Lower lobe of right lung (tissue), 2 donors: ENCODE measurements at regions not wholly inside any gene's neighbourhood (a gene's known extent, or its start where the extent isn't known, plus 50 kb on each side); places are given as distances from the start of the nearest gene placed in this dataset.
A peak's percentile ranks its signal among the peaks of the same experiment; 100 is the strongest.
"Not testable (repeated sequence)": the region's sequence is repeated elsewhere in the genome, so short reads cannot be mapped to it uniquely, and the experiment has no call there.

Experiments used
- ATAC-seq, 2 donors: fragments of 200-7000 bp; cut with Tn5 transposase; one replicate each; pipeline ENCODE4 v1.9.1; 2020 to 2022; ENCODE audit warnings: mild to moderate bottlenecking in 2 of 2, moderate library complexity in 2 of 2
- DNase-seq: peaks from one replicate; pipeline ENCODE4 v3.0.0-alpha.2; 2020
- H3K27ac ChIP-seq: fragments of 200-600 bp; one replicate; pipeline ENCODE4 v1.8.0; 2022
- H3K27me3 ChIP-seq: fragments of 200-600 bp; one replicate; pipeline ENCODE4 v1.8.0; 2022; ENCODE audit warnings: low read depth
- H3K36me3 ChIP-seq: fragments of 200-600 bp; one replicate; pipeline ENCODE4 v1.8.0; 2022; ENCODE audit warnings: mild to moderate bottlenecking
- H3K4me1 ChIP-seq: fragments of 200-600 bp; one replicate; pipeline ENCODE4 v1.8.0; 2022
- H3K4me3 ChIP-seq: fragments of 200-600 bp; one replicate; pipeline ENCODE4 v1.8.0; 2022; ENCODE audit warnings: mild to moderate bottlenecking
- H3K9me3 ChIP-seq: fragments of 200-600 bp; one replicate; pipeline ENCODE4 v1.8.0; 2022
- intact Hi-C: fragments of 100-400 bp; cut with DNase I; formaldehyde crosslinking; loops from one replicate; pipeline ENCODE4 v1.11.0; 2022
- TF ChIP-seq, protein P1 (sequence below): fragments of 200-600 bp; IDR thresholded peaks from one replicate; pipeline ENCODE4 v1.8.0; 2022; ENCODE audit warnings: antibody characterized with exemption, mild to moderate bottlenecking
- donor health status: DM: no; HTN: yes; CAD: no; lungs with severe emphysema.

DNA sequence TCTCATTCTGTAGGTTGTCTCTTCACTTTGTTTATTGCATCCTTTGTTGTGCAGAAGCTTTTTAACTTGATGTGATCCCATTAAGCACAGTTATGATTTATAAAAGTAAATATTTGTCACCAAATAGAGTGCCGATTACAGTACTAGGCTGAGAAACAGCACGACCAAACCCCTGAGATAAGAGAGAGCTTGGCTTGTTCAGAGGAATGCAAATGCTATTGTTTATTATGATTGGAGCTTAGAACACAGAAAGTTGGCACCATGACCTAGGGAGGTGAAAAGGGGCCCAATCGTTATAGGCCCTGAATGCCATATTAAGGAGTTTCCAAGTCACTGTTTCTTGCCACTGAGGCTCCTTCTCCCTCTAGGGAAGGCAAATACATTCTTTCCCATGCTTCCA, 214.9 kb downstream of the KITLG start:
- no peaks in the 10 kb centered on the region for H3K4me1 ChIP-seq
- DNase-seq (no peak), ATAC-seq (no peak)
- intact Hi-C loops = no loop called here
- no peaks in the 10 kb centered on the region for H3K36me3 ChIP-seq
- TF ChIP-seq, protein P1, sequence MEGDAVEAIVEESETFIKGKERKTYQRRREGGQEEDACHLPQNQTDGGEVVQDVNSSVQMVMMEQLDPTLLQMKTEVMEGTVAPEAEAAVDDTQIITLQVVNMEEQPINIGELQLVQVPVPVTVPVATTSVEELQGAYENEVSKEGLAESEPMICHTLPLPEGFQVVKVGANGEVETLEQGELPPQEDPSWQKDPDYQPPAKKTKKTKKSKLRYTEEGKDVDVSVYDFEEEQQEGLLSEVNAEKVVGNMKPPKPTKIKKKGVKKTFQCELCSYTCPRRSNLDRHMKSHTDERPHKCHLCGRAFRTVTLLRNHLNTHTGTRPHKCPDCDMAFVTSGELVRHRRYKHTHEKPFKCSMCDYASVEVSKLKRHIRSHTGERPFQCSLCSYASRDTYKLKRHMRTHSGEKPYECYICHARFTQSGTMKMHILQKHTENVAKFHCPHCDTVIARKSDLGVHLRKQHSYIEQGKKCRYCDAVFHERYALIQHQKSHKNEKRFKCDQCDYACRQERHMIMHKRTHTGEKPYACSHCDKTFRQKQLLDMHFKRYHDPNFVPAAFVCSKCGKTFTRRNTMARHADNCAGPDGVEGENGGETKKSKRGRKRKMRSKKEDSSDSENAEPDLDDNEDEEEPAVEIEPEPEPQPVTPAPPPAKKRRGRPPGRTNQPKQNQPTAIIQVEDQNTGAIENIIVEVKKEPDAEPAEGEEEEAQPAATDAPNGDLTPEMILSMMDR = no peak
- H3K27ac ChIP-seq = peak overlapping the region; percentile 0
- no peaks in the 10 kb centered on the region for H3K9me3 ChIP-seq
- no peak overlapping the region for H3K4me3 ChIP-seq
- no peaks in the 10 kb centered on the region for H3K27me3 ChIP-seq

DNA sequence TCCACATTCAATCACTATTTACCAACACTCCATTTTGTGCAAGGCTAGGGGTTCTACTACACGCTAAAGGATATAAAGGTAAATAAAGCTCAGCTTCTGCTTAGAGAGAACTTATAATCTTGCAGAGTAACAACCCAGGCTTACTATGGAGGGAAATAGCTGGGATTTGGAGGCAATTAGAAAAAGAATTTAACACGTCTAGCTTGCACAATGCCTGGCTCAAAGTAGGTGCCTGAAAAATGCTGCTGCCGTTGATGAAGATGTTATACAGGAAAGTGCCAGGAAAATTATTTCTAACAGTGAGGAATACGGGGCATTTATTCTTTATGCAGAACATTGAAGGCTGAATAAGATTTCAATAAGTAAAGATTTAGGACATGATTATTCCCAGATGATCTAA, 214.2 kb downstream of the KITLG start:
- Histone ChIP-seq H3K36me3 (no peaks in the 10 kb centered on the region), H3K4me3 (no peak overlapping the region), H3K9me3 (no peaks in the 10 kb centered on the region), H3K27ac (no peak overlapping the region), H3K4me1 (no peaks in the 10 kb centered on the region), H3K27me3 (no peaks in the 10 kb centered on the region)
- DNase-seq (no peak), ATAC-seq (no peak)
- TF ChIP-seq, protein P1 = no peak
- intact Hi-C loops = no loop called here

DNA sequence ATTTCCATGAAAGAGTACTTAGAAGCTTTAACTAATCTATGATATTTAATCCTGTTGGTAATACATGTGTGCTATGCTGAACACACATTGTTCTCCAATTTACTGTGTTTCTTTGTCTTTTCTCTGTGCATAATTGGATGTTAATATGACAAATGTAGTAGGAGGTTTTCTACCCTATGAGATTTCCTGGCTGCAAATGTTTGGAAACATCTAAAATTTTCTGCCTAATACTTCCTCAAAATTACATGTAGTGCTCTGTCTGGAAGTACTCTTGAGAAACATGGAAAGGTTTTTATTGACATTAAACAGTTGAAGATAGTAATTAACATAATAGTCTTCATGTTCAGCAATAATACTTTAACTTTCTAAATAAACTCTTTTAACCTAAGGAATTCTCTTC, 213.0 kb downstream of the KITLG start:
- Histone ChIP-seq H3K4me3 (no peak overlapping the region), H3K4me1 (no peaks in the 10 kb centered on the region), H3K9me3 (no peaks in the 10 kb centered on the region), H3K36me3 (no peaks in the 10 kb centered on the region), H3K27ac (no peak overlapping the region), H3K27me3 (no peaks in the 10 kb centered on the region)
- TF ChIP-seq, protein P1 = no peak
- DNase-seq (no peak), ATAC-seq (no peak)
- intact Hi-C loops = no loop called here

DNA sequence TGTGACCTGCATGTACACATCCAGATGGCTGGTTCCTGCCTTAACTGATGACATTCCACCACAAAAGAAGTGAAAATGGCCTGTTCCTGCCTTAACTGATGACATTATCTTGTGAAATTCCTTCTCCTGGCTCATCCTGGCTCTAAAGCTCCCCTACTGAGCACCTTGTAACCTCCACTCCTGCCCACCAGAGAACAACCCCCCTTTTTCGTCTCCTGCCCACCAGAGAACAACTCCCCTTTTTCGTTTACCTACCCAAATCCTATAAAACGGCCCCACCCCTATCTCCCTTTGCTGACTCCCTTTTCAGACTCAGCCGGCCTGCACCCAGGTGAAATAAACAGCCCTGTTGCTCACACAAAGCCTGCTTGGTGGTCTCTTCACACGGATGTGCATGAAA, 212.2 kb downstream of the KITLG start:
- H3K36me3 ChIP-seq = not testable (repeated sequence)

DNA sequence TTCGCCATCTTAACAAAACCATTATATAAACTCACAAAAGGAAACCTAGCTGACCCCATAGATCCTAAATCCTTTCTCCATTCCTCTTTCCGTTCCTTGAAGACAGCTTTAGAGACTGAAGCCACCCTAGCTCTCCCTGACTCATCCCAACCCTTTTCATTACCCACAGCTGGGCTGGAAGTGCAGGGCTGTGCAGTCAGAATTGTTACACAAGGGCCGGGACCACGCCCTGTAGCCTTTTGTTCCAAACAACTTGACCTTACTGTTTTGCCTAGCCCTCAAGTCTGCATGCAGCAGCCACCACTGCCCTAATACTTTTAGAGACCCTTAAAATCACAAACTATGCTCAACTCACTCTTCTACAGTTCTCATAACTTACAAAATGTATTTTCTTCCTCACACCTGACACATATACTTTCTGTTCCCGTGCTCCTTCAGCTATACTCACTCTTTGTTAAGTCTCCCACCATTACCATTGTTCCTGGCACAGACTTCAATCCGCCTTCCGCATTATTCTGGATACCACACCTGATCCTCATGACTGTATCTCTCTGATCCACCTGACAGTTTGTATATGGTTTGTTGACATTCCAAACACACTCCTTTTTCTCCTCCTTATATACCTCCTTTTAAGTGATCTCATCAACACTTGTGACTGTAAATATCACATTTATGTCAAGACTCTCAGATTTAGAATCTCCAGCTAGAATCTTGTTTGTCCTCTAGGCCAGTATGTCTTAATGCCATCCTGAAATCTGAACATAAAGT, 208.7 kb downstream of the KITLG start:
- TF ChIP-seq, protein P1 = no peak
- no peaks in the 10 kb centered on the region for H3K4me1 ChIP-seq
- no peak overlapping the region for H3K4me3 ChIP-seq
- intact Hi-C loops = no loop called here
- H3K27me3 ChIP-seq = no peaks in the 10 kb centered on the region
- no peaks in the 10 kb centered on the region for H3K36me3 ChIP-seq
- ATAC-seq (no peak), DNase-seq (no peak)
- no peaks in the 10 kb centered on the region for H3K9me3 ChIP-seq
- no peak overlapping the region for H3K27ac ChIP-seq

More for the DNA sequence above, 212.2 kb downstream of the KITLG start:
- H3K4me3 ChIP-seq, H3K9me3 ChIP-seq, intact Hi-C loops, H3K27ac ChIP-seq, DNase-seq, H3K27me3 ChIP-seq, H3K4me1 ChIP-seq, ATAC-seq: not testable (repeated sequence)
